HepG2 (cell line): ENCODE measurements at regions not wholly inside any gene's neighbourhood (a gene's known extent, or its start where the extent isn't known, plus 50 kb on each side); places are given as distances from the start of the nearest gene placed in this dataset.

Experiments
- CHD2 ChIP-seq: IDR thresholded peaks from 2 replicates; pipeline ENCODE4 v1.6.1; 2011; ENCODE audit warnings: low read depth, low read length, improper control_type of control experiment
- CREB1 ChIP-seq, 2 experiments: fragments of 450-650 bp in 1 of 2; IDR thresholded peaks; 2 replicates each; pipeline ENCODE4 v1.6.1; 2016 to 2017; ENCODE audit warnings: control low read depth in 1 of 2, mild to moderate bottlenecking in 1 of 2, missing compliant biosample characterization in 1 of 2, missing genetic modification characterization in 1 of 2
- ELF1 ChIP-seq: sonication (generic); formaldehyde crosslinking; IDR thresholded peaks from 2 replicates; pipeline ENCODE4 v1.4.0; 2020; ENCODE audit warnings: missing genetic modification reagents
- EP300 ChIP-seq, 3 experiments: sonication (generic) in 1 of 3; formaldehyde crosslinking in 1 of 3; IDR thresholded peaks; 2 replicates each; pipeline versions ENCODE4 v1.5.1 to v1.6.1; 2011 to 2020; ENCODE audit warnings: low read depth in 2 of 3, low read length in 2 of 3, borderline replicate concordance in 1 of 3, improper control_type of control experiment in 1 of 3, mild to moderate bottlenecking in 1 of 3, missing genetic modification reagents in 1 of 3, moderate library complexity in 1 of 3
- EZH2 ChIP-seq: conservative IDR thresholded peaks from 2 replicates; pipeline ENCODE4 v1.6.1; 2012; ENCODE audit warnings: mild to moderate bottlenecking, low read depth, low read length, moderate library complexity
- HNF4G ChIP-seq, 2 experiments: sonication (generic) in 1 of 2; formaldehyde crosslinking in 1 of 2; IDR thresholded peaks; 2 replicates each; pipeline versions ENCODE4 v1.4.0 to v1.6.1; 2011 to 2020; ENCODE audit warnings: borderline replicate concordance in 2 of 2, low read depth in 2 of 2, mild to moderate bottlenecking in 2 of 2, low read length in 1 of 2, missing genetic modification reagents in 1 of 2, moderate library complexity in 1 of 2
- PRPF4 ChIP-seq: fragments of 200-400 bp; formaldehyde crosslinking; IDR thresholded peaks from 2 replicates; pipeline ENCODE4 v1.6.1; 2016; ENCODE audit warnings: low read length, low read depth; ENCODE audit not compliant: poor library complexity, severe bottlenecking
- ZNF263 ChIP-seq: sonication (generic); formaldehyde crosslinking; IDR thresholded peaks from 2 replicates; pipeline ENCODE4 v1.4.0; 2020; ENCODE audit warnings: missing genetic modification reagents
- ZSCAN31 ChIP-seq: sonication (generic); formaldehyde crosslinking; IDR thresholded peaks from 2 replicates; pipeline ENCODE4 v1.5.0; 2020; ENCODE audit warnings: low read depth, mild to moderate bottlenecking, missing genetic modification reagents
- TF ChIP-seq, protein P1 (sequence below): sonication (generic); formaldehyde crosslinking; conservative IDR thresholded peaks from 2 replicates; pipeline ENCODE4 v1.4.0; 2020; ENCODE audit warnings: missing genetic modification reagents
- TF ChIP-seq, protein P2 (sequence below): sonication (generic); formaldehyde crosslinking; IDR thresholded peaks from 2 replicates; pipeline ENCODE4 v1.5.0; 2020; ENCODE audit warnings: mild to moderate bottlenecking, missing genetic modification reagents, moderate library complexity
- TF ChIP-seq, protein P3 (sequence below): sonication (generic); formaldehyde crosslinking; IDR thresholded peaks from 2 replicates; pipeline ENCODE4 v1.5.0; 2020; ENCODE audit warnings: missing genetic modification reagents

DNA sequence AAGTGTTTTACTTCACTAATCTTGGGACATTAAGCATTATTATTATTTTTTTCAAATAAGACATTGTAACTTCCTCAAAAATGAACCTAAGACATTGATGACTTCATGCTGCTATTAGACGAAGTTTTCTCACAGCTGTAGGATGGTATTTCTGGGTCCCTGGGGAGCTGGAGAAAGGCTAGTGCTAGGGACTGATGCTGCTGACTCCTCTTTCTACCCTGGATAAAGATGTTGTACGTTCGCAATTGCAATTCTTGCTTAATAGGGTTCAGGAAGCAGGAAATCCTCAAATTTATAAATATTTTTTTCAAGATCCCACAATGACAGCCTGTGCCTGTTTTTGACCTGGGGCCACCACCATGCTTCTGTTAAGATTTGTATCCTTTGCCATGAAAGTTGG, 526.0 kb downstream of the CCSER2 start:
- no peak for TF ChIP-seq ELF1 (CRISPR knock-in tag)
- TF ChIP-seq CHD2, result no peak
- no peak for TF ChIP-seq EP300 (IDR thresholded peaks at IDR 0.05; ENCODE audit: low read depth in 2 of 2, low read length in 2 of 2)
- no peak for TF ChIP-seq EP300 (CRISPR knock-in tag; IDR thresholded peaks at IDR 0.05; ENCODE audit: borderline replicate concordance)
- TF ChIP-seq ZNF263, result no peak
- TF ChIP-seq, protein P1, sequence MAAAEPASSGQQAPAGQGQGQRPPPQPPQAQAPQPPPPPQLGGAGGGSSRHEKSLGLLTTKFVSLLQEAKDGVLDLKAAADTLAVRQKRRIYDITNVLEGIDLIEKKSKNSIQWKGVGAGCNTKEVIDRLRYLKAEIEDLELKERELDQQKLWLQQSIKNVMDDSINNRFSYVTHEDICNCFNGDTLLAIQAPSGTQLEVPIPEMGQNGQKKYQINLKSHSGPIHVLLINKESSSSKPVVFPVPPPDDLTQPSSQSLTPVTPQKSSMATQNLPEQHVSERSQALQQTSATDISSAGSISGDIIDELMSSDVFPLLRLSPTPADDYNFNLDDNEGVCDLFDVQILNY (CRISPR knock-in tag), result no peak
- no peak for TF ChIP-seq PRPF4
- TF ChIP-seq CREB1 (IDR thresholded peaks at IDR 0.05), result no peak
- TF ChIP-seq CREB1 (CRISPR knock-in tag; IDR thresholded peaks at IDR 0.05), result no peak
- no peak for TF ChIP-seq HNF4G (IDR thresholded peaks at IDR 0.05; ENCODE audit: borderline replicate concordance, low read depth, low read length)
- TF ChIP-seq HNF4G (CRISPR knock-in tag; IDR thresholded peaks at IDR 0.05; ENCODE audit: borderline replicate concordance, low read depth), result no peak
- TF ChIP-seq ZSCAN31 (CRISPR knock-in tag), result no peak
- TF ChIP-seq, protein P2, sequence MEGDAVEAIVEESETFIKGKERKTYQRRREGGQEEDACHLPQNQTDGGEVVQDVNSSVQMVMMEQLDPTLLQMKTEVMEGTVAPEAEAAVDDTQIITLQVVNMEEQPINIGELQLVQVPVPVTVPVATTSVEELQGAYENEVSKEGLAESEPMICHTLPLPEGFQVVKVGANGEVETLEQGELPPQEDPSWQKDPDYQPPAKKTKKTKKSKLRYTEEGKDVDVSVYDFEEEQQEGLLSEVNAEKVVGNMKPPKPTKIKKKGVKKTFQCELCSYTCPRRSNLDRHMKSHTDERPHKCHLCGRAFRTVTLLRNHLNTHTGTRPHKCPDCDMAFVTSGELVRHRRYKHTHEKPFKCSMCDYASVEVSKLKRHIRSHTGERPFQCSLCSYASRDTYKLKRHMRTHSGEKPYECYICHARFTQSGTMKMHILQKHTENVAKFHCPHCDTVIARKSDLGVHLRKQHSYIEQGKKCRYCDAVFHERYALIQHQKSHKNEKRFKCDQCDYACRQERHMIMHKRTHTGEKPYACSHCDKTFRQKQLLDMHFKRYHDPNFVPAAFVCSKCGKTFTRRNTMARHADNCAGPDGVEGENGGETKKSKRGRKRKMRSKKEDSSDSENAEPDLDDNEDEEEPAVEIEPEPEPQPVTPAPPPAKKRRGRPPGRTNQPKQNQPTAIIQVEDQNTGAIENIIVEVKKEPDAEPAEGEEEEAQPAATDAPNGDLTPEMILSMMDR (CRISPR knock-in tag), result no peak
- TF ChIP-seq, protein P3, sequence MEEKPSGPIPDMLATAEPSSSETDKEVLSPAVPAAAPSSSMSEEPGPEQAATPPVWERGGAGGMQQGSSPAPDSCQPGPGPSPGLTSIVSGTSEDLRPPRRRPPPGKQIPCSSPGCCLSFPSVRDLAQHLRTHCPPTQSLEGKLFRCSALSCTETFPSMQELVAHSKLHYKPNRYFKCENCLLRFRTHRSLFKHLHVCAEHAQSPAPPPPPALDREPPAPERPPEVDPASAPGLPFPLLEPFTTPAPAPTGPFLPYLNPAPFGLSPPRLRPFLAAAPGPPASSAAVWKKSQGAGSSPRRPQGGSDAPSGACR, result no peak
- TF ChIP-seq EZH2, result no peak
